DND-41 (cell line): ENCODE measurements at regions not wholly inside any gene's neighbourhood (a gene's known extent, or its start where the extent isn't known, plus 50 kb on each side); places are given as distances from the start of the nearest gene placed in this dataset.

Source experiments
- ATAC-seq: fragments of 200-7000 bp; cut with Tn5 transposase; 3 replicates; pipeline ENCODE4 v1.9.1; 2021; ENCODE audit warnings: low read depth; ENCODE audit not compliant: insufficient read depth
- DNase-seq: peaks from one replicate; pipeline ENCODE4 v3.0.0-alpha.2; 2020
- H2AFZ ChIP-seq: 2 replicates; pipeline ENCODE4 v1.6.0; 2012; ENCODE audit warnings: low read depth, low read length
- H3K27ac ChIP-seq: 2 replicates; pipeline ENCODE4 v1.5.1; 2012; ENCODE audit warnings: low read length, inconsistent platforms
- H3K27me3 ChIP-seq: fragments of 200-600 bp; sonication (generic); 2 replicates; pipeline ENCODE4 v1.6.0; 2012; ENCODE audit warnings: low read length, mild to moderate bottlenecking, inconsistent platforms; ENCODE audit not compliant: insufficient read depth, poor library complexity
- H3K36me3 ChIP-seq: 2 replicates; pipeline ENCODE4 v1.5.1; 2012; ENCODE audit warnings: low read length, inconsistent platforms; ENCODE audit not compliant: insufficient read depth
- H3K4me1 ChIP-seq: 2 replicates; pipeline ENCODE4 v1.5.1; 2012; ENCODE audit warnings: mild to moderate bottlenecking, low read length; ENCODE audit not compliant: insufficient read depth
- H3K4me2 ChIP-seq: 2 replicates; pipeline ENCODE4 v1.6.0; 2012; ENCODE audit warnings: mild to moderate bottlenecking, moderate library complexity, low read length, inconsistent platforms; ENCODE audit not compliant: insufficient read depth
- H3K4me3 ChIP-seq, 2 experiments: fragments of 200-600 bp in 1 of 2; shearing (Covaris generic) in 1 of 2; 2 replicates each; pipeline ENCODE4 v1.5.1; 2012 to 2016; ENCODE audit warnings: inconsistent platforms in 2 of 2, low read length in 2 of 2, mild to moderate bottlenecking in 2 of 2, low read depth in 1 of 2, moderate library complexity in 1 of 2
- H3K79me2 ChIP-seq: 2 replicates; pipeline ENCODE4 v1.6.0; 2012; ENCODE audit warnings: low read length, inconsistent platforms; ENCODE audit not compliant: insufficient read depth
- H3K9ac ChIP-seq: 2 replicates; pipeline ENCODE4 v1.6.0; 2012; ENCODE audit warnings: low read depth, mild to moderate bottlenecking, inconsistent platforms, low read length, moderate library complexity
- H3K9me3 ChIP-seq: 2 replicates; pipeline ENCODE4 v1.5.1; 2012; ENCODE audit warnings: low read length, moderate library complexity, mild to moderate bottlenecking, inconsistent platforms; ENCODE audit not compliant: insufficient read depth, severe bottlenecking
- H4K20me1 ChIP-seq: 2 replicates; pipeline ENCODE4 v1.6.0; 2012; ENCODE audit warnings: low read length; ENCODE audit not compliant: insufficient read depth
- CTCF ChIP-seq: IDR thresholded peaks from 2 replicates; pipeline ENCODE4 v1.5.1; 2012; ENCODE audit warnings: borderline replicate concordance, low read length, moderate library complexity, mild to moderate bottlenecking; ENCODE audit not compliant: poor library complexity, severe bottlenecking; ENCODE audit errors: extremely low read depth
- EZH2 ChIP-seq: IDR thresholded peaks from 3 replicates; pipeline ENCODE4 v1.6.1; 2012; ENCODE audit warnings: borderline replicate concordance, low read depth, mild to moderate bottlenecking, moderate library complexity, low read length, inconsistent platforms; ENCODE audit not compliant: severe bottlenecking

GRCh38 chr5:174636094-174636493 is 88.3 kb upstream of the MSX2 start:
- H3K9ac ChIP-seq: no peak overlapping the region

GRCh38 chr5:174642816-174643405 is 81.5 kb upstream of the MSX2 start:
- Histone ChIP-seq H4K20me1 (no peaks in the 10 kb centered on the region), H3K9me3 (no peaks in the 10 kb centered on the region)

More at GRCh38 chr5:174636094-174636493, 88.3 kb upstream of the MSX2 start:
- DNase-seq (no peak), ATAC-seq (no peak)
- Histone ChIP-seq H3K4me1 (no peaks in the 10 kb centered on the region), H3K27me3 (no peaks in the 10 kb centered on the region), H3K9me3 (no peaks in the 10 kb centered on the region), H3K36me3 (no peaks in the 10 kb centered on the region), H3K79me2 (no peaks in the 10 kb centered on the region), H2AFZ (no peak overlapping the region), H4K20me1 (no peaks in the 10 kb centered on the region), H3K4me2 (no peak overlapping the region), H3K4me3 (no peak overlapping the region), H3K27ac (no peak overlapping the region)
- TF ChIP-seq CTCF: no peak
- no peak for TF ChIP-seq EZH2

GRCh38 chr5:174644436-174644835 is 79.9 kb upstream of the MSX2 start:
- Histone ChIP-seq H3K79me2 (no peaks in the 10 kb centered on the region), H3K27me3 (no peaks in the 10 kb centered on the region), H3K9me3 (no peaks in the 10 kb centered on the region), H3K27ac (no peak overlapping the region), H3K4me1 (no peaks in the 10 kb centered on the region), H4K20me1 (no peaks in the 10 kb centered on the region), H2AFZ (no peak overlapping the region), H3K4me2 (no peak overlapping the region), H3K9ac (no peak overlapping the region), H3K4me3 (no peak overlapping the region), H3K36me3 (no peaks in the 10 kb centered on the region)
- DNase-seq (no peak), ATAC-seq (no peak)
- TF ChIP-seq CTCF (no peak), EZH2 (no peak)

More at GRCh38 chr5:174642816-174643405, 81.5 kb upstream of the MSX2 start:
- TF ChIP-seq CTCF (no peak), EZH2 (no peak)
- Histone ChIP-seq H3K79me2 (no peaks in the 10 kb centered on the region), H3K27me3 (no peaks in the 10 kb centered on the region), H3K9ac (no peak overlapping the region), H3K4me3 (no peak overlapping the region), H3K4me2 (no peak overlapping the region), H3K36me3 (no peaks in the 10 kb centered on the region), H3K27ac (no peak overlapping the region), H3K4me1 (no peaks in the 10 kb centered on the region), H2AFZ (no peak overlapping the region)
- ATAC-seq (no peak), DNase-seq (no peak)

- Histone ChIP-seq H3K4me3 (no peak overlapping the region), H3K79me2 (no peaks in the 10 kb centered on the region), H3K27me3 (no peaks in the 10 kb centered on the region), H3K4me2 (no peak overlapping the region), H3K9me3 (no peaks in the 10 kb centered on the region), H3K4me1 (no peaks in the 10 kb centered on the region), H3K36me3 (no peaks in the 10 kb centered on the region), H2AFZ (no peak overlapping the region), H3K27ac (no peak overlapping the region), H3K9ac (no peak overlapping the region), H4K20me1 (no peaks in the 10 kb centered on the region)
- no peak for TF ChIP-seq EZH2
- TF ChIP-seq CTCF: no peak
- ATAC-seq: no peak
- no peak for DNase-seq
Observed at GRCh38 chr5:174644923-174645322, 79.5 kb upstream of the MSX2 start.
